ENCODE measurements at regions not wholly inside any gene's neighbourhood (a gene's known extent, or its start where the extent isn't known, plus 50 kb on each side); places are given as distances from the start of the nearest gene placed in this dataset.

- TF ChIP-seq, protein P1, sequence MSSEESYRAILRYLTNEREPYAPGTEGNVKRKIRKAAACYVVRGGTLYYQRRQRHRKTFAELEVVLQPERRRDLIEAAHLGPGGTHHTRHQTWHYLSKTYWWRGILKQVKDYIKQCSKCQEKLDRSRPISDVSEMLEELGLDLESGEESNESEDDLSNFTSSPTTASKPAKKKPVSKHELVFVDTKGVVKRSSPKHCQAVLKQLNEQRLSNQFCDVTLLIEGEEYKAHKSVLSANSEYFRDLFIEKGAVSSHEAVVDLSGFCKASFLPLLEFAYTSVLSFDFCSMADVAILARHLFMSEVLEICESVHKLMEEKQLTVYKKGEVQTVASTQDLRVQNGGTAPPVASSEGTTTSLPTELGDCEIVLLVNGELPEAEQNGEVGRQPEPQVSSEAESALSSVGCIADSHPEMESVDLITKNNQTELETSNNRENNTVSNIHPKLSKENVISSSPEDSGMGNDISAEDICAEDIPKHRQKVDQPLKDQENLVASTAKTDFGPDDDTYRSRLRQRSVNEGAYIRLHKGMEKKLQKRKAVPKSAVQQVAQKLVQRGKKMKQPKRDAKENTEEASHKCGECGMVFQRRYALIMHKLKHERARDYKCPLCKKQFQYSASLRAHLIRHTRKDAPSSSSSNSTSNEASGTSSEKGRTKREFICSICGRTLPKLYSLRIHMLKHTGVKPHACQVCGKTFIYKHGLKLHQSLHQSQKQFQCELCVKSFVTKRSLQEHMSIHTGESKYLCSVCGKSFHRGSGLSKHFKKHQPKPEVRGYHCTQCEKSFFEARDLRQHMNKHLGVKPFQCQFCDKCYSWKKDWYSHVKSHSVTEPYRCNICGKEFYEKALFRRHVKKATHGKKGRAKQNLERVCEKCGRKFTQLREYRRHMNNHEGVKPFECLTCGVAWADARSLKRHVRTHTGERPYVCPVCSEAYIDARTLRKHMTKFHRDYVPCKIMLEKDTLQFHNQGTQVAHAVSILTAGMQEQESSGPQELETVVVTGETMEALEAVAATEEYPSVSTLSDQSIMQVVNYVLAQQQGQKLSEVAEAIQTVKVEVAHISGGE (tag by site-specific recombination; conservative IDR thresholded peaks at IDR 0.05; ENCODE audit: low read depth) = no peak
- TF ChIP-seq, protein P2, sequence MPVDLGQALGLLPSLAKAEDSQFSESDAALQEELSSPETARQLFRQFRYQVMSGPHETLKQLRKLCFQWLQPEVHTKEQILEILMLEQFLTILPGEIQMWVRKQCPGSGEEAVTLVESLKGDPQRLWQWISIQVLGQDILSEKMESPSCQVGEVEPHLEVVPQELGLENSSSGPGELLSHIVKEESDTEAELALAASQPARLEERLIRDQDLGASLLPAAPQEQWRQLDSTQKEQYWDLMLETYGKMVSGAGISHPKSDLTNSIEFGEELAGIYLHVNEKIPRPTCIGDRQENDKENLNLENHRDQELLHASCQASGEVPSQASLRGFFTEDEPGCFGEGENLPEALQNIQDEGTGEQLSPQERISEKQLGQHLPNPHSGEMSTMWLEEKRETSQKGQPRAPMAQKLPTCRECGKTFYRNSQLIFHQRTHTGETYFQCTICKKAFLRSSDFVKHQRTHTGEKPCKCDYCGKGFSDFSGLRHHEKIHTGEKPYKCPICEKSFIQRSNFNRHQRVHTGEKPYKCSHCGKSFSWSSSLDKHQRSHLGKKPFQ (tag by site-specific recombination; IDR thresholded peaks at IDR 0.05) = no peak
Measured at GRCh38 chr6:159468994-159469393, 224.0 kb downstream of the SOD2 start.

All from HEK293 (cell line).